OCI-LY7 (cell line): ENCODE measurements at regions not wholly inside any gene's neighbourhood (a gene's known extent, or its start where the extent isn't known, plus 50 kb on each side); places are given as distances from the start of the nearest gene placed in this dataset.

Experiments used
- EZH2phosphoT487 ChIP-seq: fragments of 200-600 bp; sonication (generic); IDR thresholded peaks from 2 replicates; pipeline ENCODE4 v1.6.1; 2018; ENCODE audit warnings: low read depth, borderline replicate concordance, mild to moderate bottlenecking, mixed run types, antibody characterized with exemption, low read length, moderate library complexity, mixed read lengths
- TF ChIP-seq, protein P1 (sequence below): fragments of 200-600 bp; sonication (generic); conservative IDR thresholded peaks from 2 replicates; pipeline ENCODE4 v1.5.1; 2014; ENCODE audit warnings: mild to moderate bottlenecking, antibody characterized with exemption, low read length, moderate library complexity, mixed read lengths

DNA sequence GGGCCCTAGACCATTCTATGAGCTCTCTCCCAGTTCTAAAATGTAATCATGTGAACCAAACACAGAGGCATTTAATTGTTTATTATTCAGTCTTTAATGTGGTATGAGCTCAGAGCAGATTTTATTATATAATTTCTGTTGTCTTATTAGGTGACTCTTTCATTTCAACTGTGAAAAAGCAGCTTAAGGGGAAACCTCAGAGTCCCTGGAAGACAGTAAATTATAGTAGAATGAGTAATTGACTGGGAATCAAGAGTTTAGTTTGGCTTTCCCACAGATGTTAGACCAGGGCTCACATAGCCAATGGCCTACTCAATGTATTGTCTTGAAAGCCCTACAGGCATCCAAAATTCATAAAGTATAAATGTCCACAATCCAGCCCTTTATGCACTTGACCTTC lies 390.4 kb upstream of the SLC35B3 start:
- TF ChIP-seq, protein P1, sequence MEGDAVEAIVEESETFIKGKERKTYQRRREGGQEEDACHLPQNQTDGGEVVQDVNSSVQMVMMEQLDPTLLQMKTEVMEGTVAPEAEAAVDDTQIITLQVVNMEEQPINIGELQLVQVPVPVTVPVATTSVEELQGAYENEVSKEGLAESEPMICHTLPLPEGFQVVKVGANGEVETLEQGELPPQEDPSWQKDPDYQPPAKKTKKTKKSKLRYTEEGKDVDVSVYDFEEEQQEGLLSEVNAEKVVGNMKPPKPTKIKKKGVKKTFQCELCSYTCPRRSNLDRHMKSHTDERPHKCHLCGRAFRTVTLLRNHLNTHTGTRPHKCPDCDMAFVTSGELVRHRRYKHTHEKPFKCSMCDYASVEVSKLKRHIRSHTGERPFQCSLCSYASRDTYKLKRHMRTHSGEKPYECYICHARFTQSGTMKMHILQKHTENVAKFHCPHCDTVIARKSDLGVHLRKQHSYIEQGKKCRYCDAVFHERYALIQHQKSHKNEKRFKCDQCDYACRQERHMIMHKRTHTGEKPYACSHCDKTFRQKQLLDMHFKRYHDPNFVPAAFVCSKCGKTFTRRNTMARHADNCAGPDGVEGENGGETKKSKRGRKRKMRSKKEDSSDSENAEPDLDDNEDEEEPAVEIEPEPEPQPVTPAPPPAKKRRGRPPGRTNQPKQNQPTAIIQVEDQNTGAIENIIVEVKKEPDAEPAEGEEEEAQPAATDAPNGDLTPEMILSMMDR = no peak
- no peak for TF ChIP-seq EZH2phosphoT487
